ENCODE measurements at regions not wholly inside any gene's neighbourhood (a gene's known extent, or its start where the extent isn't known, plus 50 kb on each side); places are given as distances from the start of the nearest gene placed in this dataset.

DNA sequence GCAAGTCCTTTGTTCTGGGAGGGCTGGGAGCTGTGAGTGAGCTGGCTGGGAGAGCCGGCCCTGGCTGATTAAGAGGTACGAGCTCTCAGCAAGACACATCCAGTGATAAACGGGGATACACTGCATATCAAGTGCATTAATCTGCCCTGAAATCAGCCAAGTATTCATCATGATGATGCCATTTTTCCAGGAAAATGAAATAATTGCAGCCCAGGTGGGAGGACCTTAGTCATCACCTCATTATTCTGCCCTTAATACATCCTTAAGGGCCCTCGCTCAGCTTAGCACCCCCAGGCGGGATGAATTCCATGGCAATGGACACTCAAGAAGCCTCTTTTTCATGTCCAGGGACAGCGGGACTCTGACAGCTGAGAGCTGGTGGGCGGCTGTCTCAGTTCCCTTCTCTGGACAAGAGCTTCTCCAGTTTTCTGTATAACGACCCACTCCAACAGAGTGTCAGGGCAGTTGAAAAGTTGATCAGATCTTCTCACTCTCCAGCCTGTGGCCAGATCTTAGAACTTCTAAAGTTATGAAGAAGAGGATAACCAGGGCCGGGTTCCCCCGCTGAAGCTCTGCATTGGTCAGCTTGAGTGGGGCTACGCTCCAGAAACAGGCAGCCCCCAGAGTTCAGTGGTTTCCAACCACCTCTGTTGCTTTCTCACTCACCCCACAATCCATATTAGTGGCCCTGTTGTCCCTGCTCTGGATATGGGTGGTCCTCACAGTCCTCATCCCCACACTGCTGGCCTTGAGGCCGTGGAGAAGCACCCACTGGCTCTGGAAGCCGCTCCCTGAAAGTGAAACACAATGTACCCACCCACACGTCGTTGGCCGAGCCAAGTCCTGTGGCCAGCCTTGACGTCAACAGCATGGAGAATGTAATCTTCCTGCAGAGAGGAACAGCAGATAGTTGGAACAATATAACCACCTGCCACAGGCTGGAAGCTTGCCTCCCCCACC, 306.2 kb upstream of the DIO3 start:
- TF ChIP-seq POLR2A (IDR thresholded peaks at IDR 0.05; ENCODE audit: low read length) (no peak), GATA1 (IDR thresholded peaks at IDR 0.05; ENCODE audit: low read depth, low read length) (no peak)
